GM21529 (cell line): ENCODE measurements at regions not wholly inside any gene's neighbourhood (a gene's known extent, or its start where the extent isn't known, plus 50 kb on each side); places are given as distances from the start of the nearest gene placed in this dataset.

Source experiments
- ATAC-seq: cut with Tn5 transposase; IDR thresholded peaks from one replicate; pipeline ENCODE4 v1.9.1; 2021; ENCODE audit not compliant: unreplicated experiment

DNA sequence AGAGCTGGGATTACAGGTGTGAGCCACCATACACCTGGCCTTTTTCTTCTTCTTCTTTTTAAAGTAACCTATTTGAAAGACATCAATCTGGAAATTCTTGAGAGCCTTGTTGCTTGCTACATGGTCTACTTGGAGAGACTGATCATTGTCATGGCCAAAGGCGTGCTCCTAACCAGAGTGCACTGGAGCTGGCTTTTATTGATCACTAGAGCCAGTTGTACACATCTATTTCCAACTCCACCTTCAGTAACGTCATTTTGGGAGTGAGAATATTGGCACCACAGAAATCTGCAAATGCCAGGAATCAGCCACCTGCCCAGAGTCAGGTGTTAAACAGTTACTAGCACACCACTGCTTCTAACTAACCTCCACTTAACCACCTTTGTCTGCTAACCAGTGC, 735.1 kb downstream of the TYW1 start:
- ATAC-seq, result no peak

DNA sequence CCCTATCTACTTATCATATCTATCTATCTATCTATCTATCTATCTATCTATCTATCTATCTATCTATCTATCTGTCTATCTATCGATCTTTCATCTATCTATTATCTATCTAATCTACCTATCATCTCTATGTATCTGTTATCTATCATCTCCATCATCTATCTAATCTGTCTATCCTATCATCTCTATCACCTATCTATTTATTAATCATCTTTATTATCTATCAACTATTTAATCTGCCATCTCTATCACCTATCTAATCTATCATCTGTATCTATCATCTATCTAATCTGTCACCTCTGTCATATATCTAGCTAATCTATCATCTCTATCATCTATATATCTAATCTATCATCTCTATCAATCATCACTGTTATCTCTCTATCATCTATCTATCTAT, 736.3 kb downstream of the TYW1 start:
- ATAC-seq, result no peak

DNA sequence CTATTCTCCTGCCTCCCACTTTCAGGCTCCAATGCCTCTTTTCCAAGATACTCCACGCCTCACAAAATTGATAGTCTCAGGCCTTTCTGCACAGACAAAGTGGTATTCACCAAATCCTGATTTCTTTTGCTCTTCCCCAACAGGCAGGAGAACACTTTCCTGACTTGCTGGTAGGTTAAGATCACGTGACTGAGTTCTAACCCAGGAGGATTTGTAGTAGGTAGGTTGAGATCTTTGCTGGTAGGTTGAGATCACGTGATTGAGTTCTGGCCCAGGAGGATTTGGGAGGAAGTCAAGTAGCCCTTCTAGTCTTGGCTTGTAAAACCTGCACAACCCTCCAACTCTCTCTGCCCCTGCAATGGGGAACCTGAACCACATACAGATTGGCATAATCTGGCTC, 741.5 kb downstream of the TYW1 start:
- no peak for ATAC-seq

DNA sequence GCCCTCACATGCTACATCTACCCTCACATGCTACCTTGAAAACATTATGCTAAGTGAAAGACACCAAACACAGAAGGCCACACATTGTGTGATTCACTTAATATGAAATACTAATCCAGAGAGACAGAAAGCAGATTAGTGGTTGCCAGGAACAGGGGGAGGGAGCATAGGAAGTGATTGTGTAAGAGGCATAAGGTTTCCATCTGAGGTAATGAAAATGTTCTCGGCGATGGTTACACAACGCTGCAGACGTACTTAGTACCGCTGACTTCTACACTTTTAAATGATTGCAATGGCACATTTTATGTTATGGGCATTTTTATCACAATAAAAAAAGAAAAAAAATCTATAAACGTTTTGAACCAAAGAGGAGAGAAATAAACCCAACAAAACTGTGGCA, 742.3 kb downstream of the TYW1 start:
- no peak for ATAC-seq

DNA sequence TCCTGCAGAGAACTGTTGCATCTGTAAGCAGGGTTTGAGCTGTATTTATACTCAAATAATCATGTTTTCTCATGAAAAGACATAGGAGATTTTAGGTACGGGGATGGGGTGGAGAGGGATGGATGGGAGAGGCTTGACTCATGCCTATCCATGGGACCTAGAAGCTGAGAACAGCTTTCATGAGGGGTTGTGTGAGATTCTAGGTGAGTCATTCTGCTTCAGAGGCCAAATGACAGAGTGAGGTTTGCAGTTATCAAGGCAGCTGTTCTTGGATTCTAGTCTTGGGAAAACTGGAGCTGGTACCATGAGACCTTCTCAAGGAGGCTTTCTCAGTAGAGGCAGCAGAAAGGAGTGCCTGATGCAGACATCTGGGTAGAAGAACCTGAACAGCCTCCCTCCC, 746.9 kb downstream of the TYW1 start:
- ATAC-seq, result no peak

- ATAC-seq, result no peak
These were observed 755.6 kb downstream of the TYW1 start for GRCh38 chr7:67752227-67752626.

- no peak for ATAC-seq
These were observed 757.3 kb downstream of the TYW1 start for GRCh38 chr7:67753891-67754290.

GRCh38 chr7:67754651-67755050, 758.0 kb downstream of the TYW1 start:
- no peak for ATAC-seq

DNA sequence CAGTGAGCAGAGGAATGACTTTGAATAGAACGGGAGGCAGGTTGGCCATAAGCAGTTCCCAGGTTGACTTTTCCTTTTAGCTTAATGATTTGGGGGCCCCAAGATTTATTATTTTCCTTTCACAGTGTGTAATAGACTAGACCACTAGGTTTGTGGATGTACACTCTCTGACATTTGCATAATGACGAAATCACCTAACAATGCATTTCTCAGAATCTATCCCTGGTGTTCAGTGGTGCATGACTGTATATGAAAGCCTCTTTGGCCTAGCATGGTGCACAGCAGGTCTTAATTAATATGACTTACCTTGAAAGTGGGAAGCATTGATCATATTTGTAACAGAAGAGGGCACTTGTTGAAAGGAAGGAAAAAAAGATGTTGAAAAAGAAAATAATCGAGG, 761.9 kb downstream of the TYW1 start:
- ATAC-seq, result no peak

DNA sequence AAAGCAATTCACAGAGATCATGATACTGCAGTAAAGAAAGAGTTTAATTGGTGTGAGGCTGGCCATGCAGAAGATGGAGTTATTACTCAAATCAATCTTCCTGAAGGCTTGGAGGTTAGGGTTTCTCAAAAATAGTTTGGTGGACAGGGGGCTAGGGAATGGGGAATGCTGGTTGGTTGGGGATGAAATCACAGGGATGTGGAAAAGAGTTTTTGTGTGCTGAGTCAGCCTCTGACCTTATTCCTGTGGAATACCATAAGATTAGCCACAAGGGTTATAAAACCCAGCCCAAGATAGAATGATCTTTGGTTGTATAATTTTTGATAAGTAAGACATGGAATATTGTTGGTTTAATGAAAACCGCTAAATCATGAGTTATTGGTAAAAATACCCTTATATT, 764.3 kb downstream of the TYW1 start:
- ATAC-seq, result no peak

GRCh38 chr7:67762516-67762915, 765.9 kb downstream of the TYW1 start:
- no peak for ATAC-seq

DNA sequence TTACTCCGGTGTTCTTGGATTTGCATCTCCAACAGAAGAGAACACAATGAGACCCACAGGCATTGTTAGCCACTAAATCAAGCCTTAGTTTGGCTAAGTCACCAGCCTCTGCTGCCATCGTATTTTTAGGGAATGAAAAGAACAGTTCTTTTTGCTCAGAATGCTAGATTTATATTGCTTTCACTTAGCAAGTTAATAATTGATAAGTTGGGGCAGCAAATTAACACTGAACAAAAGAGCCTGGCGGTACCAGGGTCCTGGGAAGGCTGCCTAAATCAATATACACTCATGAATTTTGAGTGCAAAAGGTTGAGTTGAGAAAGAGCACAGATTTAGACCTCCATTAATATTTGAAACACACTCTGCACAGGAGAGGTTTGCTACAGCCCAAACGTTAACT, 767.7 kb downstream of the TYW1 start:
- ATAC-seq, result no peak

DNA sequence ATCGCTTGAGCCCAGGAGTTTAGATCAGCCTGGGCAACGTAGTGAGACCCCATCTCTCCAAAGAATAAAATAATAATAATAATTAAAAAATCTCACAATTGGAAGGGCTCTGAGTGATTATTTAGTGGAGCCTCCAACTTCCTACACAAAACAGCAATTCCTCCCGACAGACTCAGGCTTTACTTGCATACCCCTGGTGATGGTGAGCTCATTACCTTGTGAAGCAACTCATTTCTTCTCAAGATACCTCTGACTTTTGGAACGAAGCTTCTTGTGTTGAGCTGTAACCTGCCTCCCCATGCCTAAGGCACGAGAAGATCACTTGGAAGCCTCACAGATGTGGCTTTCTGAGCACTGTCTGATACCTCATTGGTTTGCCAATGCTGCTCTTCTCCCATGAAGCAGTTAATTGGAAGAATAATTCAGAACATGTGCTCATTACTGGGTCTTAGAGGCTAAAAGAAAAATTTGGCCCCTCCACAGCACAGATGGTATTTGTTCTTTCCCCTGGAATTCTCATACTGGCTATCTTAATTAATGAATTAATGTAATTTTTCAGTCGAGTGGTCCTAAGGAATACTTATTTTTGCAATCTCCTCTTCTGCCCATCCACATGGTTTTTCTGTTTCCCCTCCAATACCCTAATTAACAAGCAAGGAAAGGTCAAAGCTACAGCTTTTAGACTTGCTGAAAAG, 769.0 kb downstream of the TYW1 start:
- ATAC-seq, result no peak

GRCh38 chr7:67766906-67767410, 770.3 kb downstream of the TYW1 start:
- no peak for ATAC-seq

- no peak for ATAC-seq
These were observed 775.4 kb downstream of the TYW1 start for GRCh38 chr7:67771846-67772605.

DNA sequence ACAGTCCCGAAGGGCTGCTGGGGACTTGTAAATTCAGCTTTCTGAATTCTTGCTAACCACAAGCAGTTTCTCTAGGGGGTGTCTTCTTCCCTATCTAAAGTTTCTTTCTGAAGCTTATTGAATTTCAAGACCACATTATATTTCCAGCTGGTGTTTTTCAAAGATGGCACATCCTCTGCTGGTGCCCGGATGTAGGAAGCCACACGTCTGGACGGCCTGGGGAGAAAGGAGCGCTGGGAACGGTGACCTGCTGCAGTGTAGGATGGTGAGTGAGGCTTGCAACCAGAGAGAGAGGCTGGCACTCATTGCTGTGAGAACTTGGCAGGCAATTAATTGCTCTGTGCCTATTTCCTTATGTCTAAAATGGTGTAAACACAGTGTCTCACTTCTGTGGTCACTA, 776.4 kb downstream of the TYW1 start:
- no peak for ATAC-seq

DNA sequence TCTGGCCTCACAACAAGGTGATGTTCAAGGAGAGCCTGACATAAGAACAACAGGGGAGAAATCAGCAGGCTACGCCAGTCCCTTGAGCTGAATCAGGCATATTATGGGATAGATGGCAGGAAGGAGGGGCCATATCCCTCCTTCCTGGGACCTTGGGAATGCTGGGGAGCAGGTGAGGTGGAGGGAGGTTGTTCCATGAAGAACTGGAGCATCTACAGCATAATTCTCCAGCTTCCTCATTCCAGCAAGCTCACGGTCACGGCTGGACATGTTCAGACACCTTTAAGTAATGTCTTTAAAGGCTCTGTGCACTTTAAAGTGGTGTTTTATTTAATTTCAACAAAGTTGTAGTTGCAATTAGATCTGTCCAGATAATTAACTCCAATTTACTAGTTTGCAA, 780.5 kb downstream of the TYW1 start:
- ATAC-seq, result no peak

GRCh38 chr7:67781841-67782240, 785.2 kb downstream of the TYW1 start:
- no peak for ATAC-seq

GRCh38 chr7:67786021-67786420, 789.4 kb downstream of the TYW1 start:
- ATAC-seq, result no peak

DNA sequence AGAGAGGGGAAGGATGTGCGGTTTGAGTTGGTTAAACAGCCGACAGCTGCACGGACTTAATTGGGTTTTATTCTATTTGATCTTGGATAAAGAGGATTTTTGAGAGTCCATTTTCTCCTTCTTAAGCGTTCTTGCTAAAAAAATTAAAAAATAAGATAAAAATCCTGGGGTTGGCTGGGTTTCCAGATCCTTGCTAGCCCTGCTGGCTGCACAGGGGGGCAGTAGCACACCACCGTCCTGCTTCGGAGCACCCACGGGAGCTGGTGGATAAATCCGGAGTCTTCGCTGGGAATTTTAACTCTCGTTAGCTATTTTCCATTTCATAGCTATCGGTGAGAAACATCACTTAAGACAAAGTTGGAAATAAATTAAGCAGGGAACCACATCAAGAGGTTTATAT, 792.0 kb downstream of the TYW1 start:
- ATAC-seq, result no peak

DNA sequence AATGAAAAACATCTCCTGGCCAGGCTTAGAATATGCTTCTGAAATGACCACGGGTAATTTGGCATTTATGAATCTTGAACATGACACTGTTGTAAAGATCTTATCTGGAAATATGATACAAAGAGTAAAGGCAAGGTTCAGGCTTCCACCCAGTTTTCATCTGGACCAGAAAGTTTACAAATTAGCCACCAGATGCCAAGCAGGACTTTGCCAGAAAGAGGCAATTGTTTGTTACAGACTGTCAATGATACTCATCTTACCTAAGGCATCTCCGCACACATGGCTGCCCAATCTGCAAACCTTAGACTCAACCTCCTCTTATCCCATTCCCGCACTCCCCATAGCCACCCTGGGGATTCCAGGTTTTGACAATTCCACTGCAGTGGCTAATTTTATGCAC, 795.3 kb downstream of the TYW1 start:
- no peak for ATAC-seq

- ATAC-seq, result no peak
These were observed 797.9 kb downstream of the TYW1 start for GRCh38 chr7:67794544-67794943.

GRCh38 chr7:67803789-67804188, 807.2 kb downstream of the TYW1 start:
- no peak for ATAC-seq
